Astrocyte (in vitro differentiated cells and primary cell): ENCODE measurements at regions not wholly inside any gene's neighbourhood (a gene's known extent, or its start where the extent isn't known, plus 50 kb on each side); places are given as distances from the start of the nearest gene placed in this dataset.

Source experiments
- DNase-seq: peaks from one replicate; pipeline ENCODE4 v3.0.0-alpha.2; 2010; ENCODE audit warnings: low read depth
- FAIRE-seq: peaks from 2 replicates; lab custom pipeline; 2011; peaks lifted over from hg19 to GRCh38; lab: Jason Lieb, UNC
- H2AFZ ChIP-seq: 2 replicates; pipeline ENCODE4 v1.6.0; 2012; ENCODE audit warnings: low read depth, low read length, inconsistent platforms
- H3K27ac ChIP-seq: 2 replicates; pipeline ENCODE4 v1.5.1; 2011; ENCODE audit warnings: low read depth, low read length, inconsistent platforms
- H3K27me3 ChIP-seq: 2 replicates; pipeline ENCODE4 v1.6.0; 2011; ENCODE audit warnings: low read length, inconsistent platforms; ENCODE audit not compliant: insufficient read depth
- H3K36me3 ChIP-seq: 2 replicates; pipeline ENCODE4 v1.5.1; 2011; ENCODE audit warnings: low read length, inconsistent platforms; ENCODE audit not compliant: insufficient read depth
- H3K4me1 ChIP-seq: 2 replicates; pipeline ENCODE4 v1.5.1; 2011; ENCODE audit warnings: low read length, inconsistent platforms; ENCODE audit not compliant: insufficient read depth
- H3K4me2 ChIP-seq: 2 replicates; pipeline ENCODE4 v1.6.0; 2012; ENCODE audit warnings: low read length, inconsistent platforms
- H3K4me3 ChIP-seq: 2 replicates; pipeline ENCODE4 v1.5.1; 2011; ENCODE audit warnings: low read depth, mild to moderate bottlenecking, low read length, inconsistent platforms; ENCODE audit not compliant: insufficient read depth
- H3K79me2 ChIP-seq: 2 replicates; pipeline ENCODE4 v1.6.0; 2012; ENCODE audit warnings: mild to moderate bottlenecking, low read length, inconsistent platforms; ENCODE audit not compliant: insufficient read depth
- H3K9ac ChIP-seq: 2 replicates; pipeline ENCODE4 v1.6.0; 2012; ENCODE audit warnings: mild to moderate bottlenecking, low read length, inconsistent platforms
- H3K9me3 ChIP-seq: 2 replicates; pipeline ENCODE4 v1.5.1; 2012; ENCODE audit warnings: low read depth, mild to moderate bottlenecking, low read length, inconsistent platforms; ENCODE audit not compliant: insufficient read depth
- H4K20me1 ChIP-seq: 2 replicates; pipeline ENCODE4 v1.6.0; 2012; ENCODE audit warnings: low read length, inconsistent platforms; ENCODE audit not compliant: insufficient read depth
- H3K27ac Mint-ChIP-seq: one replicate; pipeline ENCODE4 v1.8.0; 2021; ENCODE audit warnings: mild to moderate bottlenecking, mixed read lengths; ENCODE audit not compliant: unreplicated experiment
- H3K27me3 Mint-ChIP-seq: one replicate; pipeline ENCODE4 v1.8.0; 2021; ENCODE audit warnings: low read depth, mixed read lengths; ENCODE audit not compliant: unreplicated experiment
- H3K36me3 Mint-ChIP-seq: one replicate; pipeline ENCODE4 v1.8.0; 2021; ENCODE audit warnings: low read depth, mixed read lengths; ENCODE audit not compliant: unreplicated experiment
- H3K4me1 Mint-ChIP-seq: one replicate; pipeline ENCODE4 v1.8.0; 2021; ENCODE audit warnings: low read depth, mixed read lengths; ENCODE audit not compliant: unreplicated experiment
- H3K4me3 Mint-ChIP-seq: one replicate; pipeline ENCODE4 v1.8.0; 2021; ENCODE audit warnings: mild to moderate bottlenecking, moderate library complexity, mixed read lengths; ENCODE audit not compliant: unreplicated experiment
- H3K9me3 Mint-ChIP-seq: one replicate; pipeline ENCODE4 v1.8.0; 2021; ENCODE audit warnings: mild to moderate bottlenecking, mixed read lengths; ENCODE audit not compliant: unreplicated experiment
- CTCF ChIP-seq: IDR thresholded peaks from 2 replicates; pipeline ENCODE4 v1.5.1; 2011; ENCODE audit warnings: low read depth, mild to moderate bottlenecking, inconsistent platforms, low read length, moderate library complexity; ENCODE audit not compliant: insufficient read depth
- EZH2 ChIP-seq: IDR thresholded peaks from 2 replicates; pipeline ENCODE4 v1.6.1; 2012; ENCODE audit warnings: mild to moderate bottlenecking, low read length, inconsistent platforms; ENCODE audit not compliant: insufficient read depth

DNA sequence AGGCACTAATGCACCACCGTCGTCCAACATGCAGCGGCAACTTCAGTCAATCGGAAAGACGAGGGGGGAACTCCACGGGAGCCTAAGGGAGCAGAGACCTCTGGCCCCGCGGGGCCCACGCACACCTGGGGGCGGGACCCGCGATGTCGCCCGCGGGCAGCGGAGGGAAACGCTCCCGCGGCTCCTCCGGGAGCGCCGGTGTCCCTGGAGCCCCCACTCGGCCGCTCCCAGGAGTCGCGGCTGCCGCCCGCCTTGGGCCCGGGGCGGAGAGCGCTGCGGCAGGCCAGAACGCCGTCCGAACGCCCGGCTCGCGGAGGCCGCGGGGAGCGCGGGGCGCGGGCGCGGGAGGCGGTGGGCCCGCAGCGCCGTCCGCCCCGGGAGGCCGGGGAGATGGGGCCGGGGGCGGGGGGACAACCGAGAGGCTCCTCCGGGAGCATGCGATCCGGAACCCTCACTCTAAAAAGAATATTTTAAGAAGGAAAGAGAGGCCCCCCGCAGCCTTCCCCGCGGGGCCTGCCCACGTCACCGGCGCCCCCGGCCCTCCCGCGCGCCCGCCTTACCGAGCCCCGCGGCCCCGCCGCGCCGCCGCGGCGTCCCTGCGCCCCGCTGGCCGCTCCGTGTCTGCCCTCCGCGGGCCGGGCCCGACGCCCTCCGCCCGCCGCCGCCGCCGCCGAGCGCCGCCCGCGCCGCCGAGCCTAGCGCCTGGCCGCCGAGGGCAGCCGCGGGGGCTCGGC is 86.6 kb upstream of the ARHGAP32 start:
- peak overlapping the region; percentile 36 for H3K27ac Mint-ChIP-seq

GRCh38 chr11:129277198-129277843 is 85.2 kb upstream of the ARHGAP32 start:
- FAIRE-seq: no peak
- Histone ChIP-seq H3K36me3 (no peaks in the 10 kb centered on the region), H2AFZ (no peak overlapping the region), H3K27ac (no peak overlapping the region), H3K9me3 (no peaks in the 10 kb centered on the region), H3K4me2 (peak overlapping the region; percentile 89), H3K4me3 (no peak overlapping the region), H4K20me1 (peaks cover 58% of the 10 kb centered on the region), H3K27me3 (no peaks in the 10 kb centered on the region), H3K79me2 (peaks cover 63% of the 10 kb centered on the region), H3K9ac (no peak overlapping the region), H3K4me1 (peaks cover 3% of the 10 kb centered on the region)
- Mint-ChIP-seq H3K36me3 (no peaks in the 10 kb centered on the region), H3K9me3 (no peaks in the 10 kb centered on the region), H3K27me3 (peaks cover 2% of the 10 kb centered on the region), H3K27ac (no peak overlapping the region), H3K4me1 (peaks cover 22% of the 10 kb centered on the region), H3K4me3 (peak overlapping the region; percentile 93)
- no peak for DNase-seq
- no peak for TF ChIP-seq CTCF
- TF ChIP-seq EZH2: no peak

More for the DNA sequence above, 86.6 kb upstream of the ARHGAP32 start:
- FAIRE-seq (no peak), DNase-seq (no peak)
- peaks cover 27% of the 10 kb centered on the region for H3K4me1 Mint-ChIP-seq
- Histone ChIP-seq H3K27ac (no peak overlapping the region), H4K20me1 (peaks cover 44% of the 10 kb centered on the region), H3K9ac (peak overlapping the region; percentile 85), H3K4me3 (peak overlapping the region; percentile 67), H3K4me2 (peak overlapping the region; percentile 90), H3K9me3 (no peaks in the 10 kb centered on the region), H3K4me1 (peaks cover 3% of the 10 kb centered on the region), H2AFZ (peak overlapping the region; percentile 54), H3K36me3 (no peaks in the 10 kb centered on the region), H3K27me3 (no peaks in the 10 kb centered on the region), H3K79me2 (peaks cover 49% of the 10 kb centered on the region)
- no peaks in the 10 kb centered on the region for H3K36me3 Mint-ChIP-seq
- TF ChIP-seq CTCF (no peak), EZH2 (no peak)
- peak overlapping the region; percentile 93 for H3K4me3 Mint-ChIP-seq
- H3K27me3 Mint-ChIP-seq: peaks cover 2% of the 10 kb centered on the region
- H3K9me3 Mint-ChIP-seq: no peaks in the 10 kb centered on the region

GRCh38 chr11:129275828-129276227 is 83.7 kb upstream of the ARHGAP32 start:
- DNase-seq: no peak
- FAIRE-seq: no peak
- no peaks in the 10 kb centered on the region for H3K27me3 ChIP-seq
- peaks cover 73% of the 10 kb centered on the region for H4K20me1 ChIP-seq
- no peaks in the 10 kb centered on the region for H3K36me3 ChIP-seq
- no peak overlapping the region for H3K27ac ChIP-seq
- Mint-ChIP-seq H3K36me3 (no peaks in the 10 kb centered on the region), H3K27ac (no peak overlapping the region), H3K4me1 (peaks cover 22% of the 10 kb centered on the region), H3K27me3 (no peaks in the 10 kb centered on the region), H3K9me3 (no peaks in the 10 kb centered on the region), H3K4me3 (no peak overlapping the region)
- H3K9ac ChIP-seq: no peak overlapping the region
- H3K4me3 ChIP-seq: no peak overlapping the region
- H3K9me3 ChIP-seq: no peaks in the 10 kb centered on the region
- peaks cover 78% of the 10 kb centered on the region for H3K79me2 ChIP-seq
- no peak overlapping the region for H3K4me2 ChIP-seq
- TF ChIP-seq CTCF: no peak
- no peak for TF ChIP-seq EZH2
- H3K4me1 ChIP-seq: peaks cover 3% of the 10 kb centered on the region
- no peak overlapping the region for H2AFZ ChIP-seq
